HepG2 (cell line): ENCODE measurements at regions not wholly inside any gene's neighbourhood (a gene's known extent, or its start where the extent isn't known, plus 50 kb on each side); places are given as distances from the start of the nearest gene placed in this dataset.

Source experiments
- CERS6 ChIP-seq: sonication (generic); formaldehyde crosslinking; IDR thresholded peaks from 2 replicates; pipeline ENCODE4 v1.5.0; 2020; ENCODE audit warnings: missing genetic modification reagents
- E2F2 ChIP-seq: sonication (generic); formaldehyde crosslinking; IDR thresholded peaks from 2 replicates; pipeline ENCODE4 v1.4.0; 2020; ENCODE audit warnings: missing genetic modification reagents, borderline replicate concordance
- FOSL2 ChIP-seq: sonication (generic); formaldehyde crosslinking; IDR thresholded peaks from 2 replicates; pipeline ENCODE4 v1.4.0; 2020; ENCODE audit warnings: missing genetic modification reagents
- HNF4A ChIP-seq: sonication (generic); formaldehyde crosslinking; IDR thresholded peaks from 2 replicates; pipeline ENCODE4 v1.4.0; 2020; ENCODE audit warnings: missing genetic modification reagents
- MED1 ChIP-seq: sonication (generic); formaldehyde crosslinking; IDR thresholded peaks from 2 replicates; pipeline ENCODE4 v1.4.0; 2020; ENCODE audit warnings: missing genetic modification reagents
- PPARG ChIP-seq: conservative IDR thresholded peaks from 2 replicates; pipeline ENCODE4 v1.6.1; 2016; ENCODE audit warnings: missing biosample characterization, missing genetic modification reagents
- PRDM10 ChIP-seq: sonication (generic); formaldehyde crosslinking; IDR thresholded peaks from 2 replicates; pipeline ENCODE4 v1.4.0; 2020; ENCODE audit warnings: low read depth, missing genetic modification reagents
- RERE ChIP-seq: IDR thresholded peaks from 2 replicates; pipeline ENCODE4 v1.6.1; 2016; ENCODE audit warnings: low read depth, missing genetic modification reagents, missing compliant biosample characterization
- TFDP2 ChIP-seq: sonication (generic); formaldehyde crosslinking; IDR thresholded peaks from 2 replicates; pipeline ENCODE4 v1.4.0; 2020; ENCODE audit warnings: missing genetic modification reagents
- YEATS2 ChIP-seq: sonication (generic); formaldehyde crosslinking; IDR thresholded peaks from 2 replicates; pipeline ENCODE4 v1.4.0; 2020; ENCODE audit warnings: missing genetic modification reagents, borderline replicate concordance
- ZBTB14 ChIP-seq: sonication (generic); formaldehyde crosslinking; IDR thresholded peaks from 2 replicates; pipeline ENCODE4 v1.4.0; 2020; ENCODE audit warnings: missing genetic modification reagents
- ZNF430 ChIP-seq: sonication (generic); formaldehyde crosslinking; IDR thresholded peaks from 2 replicates; pipeline ENCODE4 v1.9.0; 2021; ENCODE audit warnings: mild to moderate bottlenecking, missing genetic modification reagents
- ZNF547 ChIP-seq: sonication (generic); formaldehyde crosslinking; IDR thresholded peaks from 2 replicates; pipeline ENCODE4 v1.5.1; 2020; ENCODE audit warnings: mild to moderate bottlenecking, missing genetic modification reagents
- ZNF614 ChIP-seq: IDR thresholded peaks from 2 replicates; pipeline ENCODE4 v1.6.1; 2018; ENCODE audit warnings: missing biosample characterization, missing genetic modification reagents, inconsistent platforms, borderline replicate concordance
- ZSCAN29 ChIP-seq: sonication (generic); formaldehyde crosslinking; conservative IDR thresholded peaks from 2 replicates; pipeline ENCODE4 v1.4.0; 2020; ENCODE audit warnings: mild to moderate bottlenecking, missing genetic modification reagents

GRCh38 chr6:63509652-63510352 is 62.5 kb upstream of the LOC128125822 start (continued):
- 0 out of 2 replicates have a peak, but pooled peaks have one; percentile 37 for TF ChIP-seq ZNF430 (CRISPR knock-in tag)
- TF ChIP-seq ZNF547, result peak; percentile 35; the same call in 1 of the 2 replicates
- TF ChIP-seq RERE, result 0 out of 2 replicates have a peak, but pooled peaks have one; percentile 62
- peak; percentile 98 for TF ChIP-seq HNF4A (CRISPR knock-in tag)
- peak; percentile 88 for TF ChIP-seq FOSL2
- TF ChIP-seq TFDP2 (CRISPR knock-in tag), result peak; percentile 47; the same call in 1 of the 2 replicates
- TF ChIP-seq E2F2 (CRISPR knock-in tag), result no peak
- TF ChIP-seq ZBTB14 (CRISPR knock-in tag), result no peak
- peak; percentile 67; the same call in 1 of the 2 replicates for TF ChIP-seq PRDM10
- peak; percentile 34; the same call in 1 of the 2 replicates for TF ChIP-seq YEATS2 (CRISPR knock-in tag)
- peak; percentile 92 for TF ChIP-seq ZNF614 (CRISPR knock-in tag)
- TF ChIP-seq CERS6 (CRISPR knock-in tag), result no peak
- peak; percentile 79 for TF ChIP-seq PPARG (CRISPR knock-in tag)
- TF ChIP-seq MED1 (CRISPR knock-in tag), result peak; percentile 96
- peak; percentile 100 for TF ChIP-seq ZSCAN29 (CRISPR knock-in tag)
